HCT116 (cell line): ENCODE measurements at regions not wholly inside any gene's neighbourhood (a gene's known extent, or its start where the extent isn't known, plus 50 kb on each side); places are given as distances from the start of the nearest gene placed in this dataset.

ENCODE experiments used
- ATAC-seq: fragments of 200-7000 bp; cut with Tn5 transposase; 2 replicates; pipeline ENCODE4 v1.9.1; 2020; ENCODE audit warnings: mild to moderate bottlenecking, moderate library complexity
- BruUV-seq: library from RNA; stranded (reverse); fragments of 400-500 nt; replicated peaks from 2 replicates; lab custom pipeline; 2021; lab: Mats Ljungman, UMichigan
- CTCF ChIA-PET: fragments of 300-600 bp; sonication (Branson Sonifier 250); formaldehyde crosslinking; loops from one replicate; lab custom pipeline; 2021; ENCODE audit warnings: antibody characterized with exemption; lab: Charles Lee
- POLR2A ChIA-PET: fragments of 300-600, 350-600 bp; sonication (Branson Sonifier 250); formaldehyde crosslinking; loops from one replicate; lab custom pipeline; 2021; ENCODE audit warnings: antibody characterized with exemption; lab: Charles Lee
- RAD21 ChIA-PET, 2 experiments: fragments of 300-600 bp; sonication (Branson Sonifier 250); formaldehyde crosslinking; loops; one replicate each; lab custom pipeline; 2023; ENCODE audit warnings: low total read pairs in 2 of 2; ENCODE audit not compliant: uncharacterized antibody in 2 of 2, unreplicated experiment in 2 of 2, low non-redundant PET in 1 of 2; lab: Charles Lee
- DNase-seq: peaks from one replicate; pipeline ENCODE4 v3.0.0-alpha.2; 2010; ENCODE audit warnings: low read depth, low spot score
- H2AFZ ChIP-seq: fragments of 200-600 bp; shearing (Covaris generic), sonication (generic); 2 replicates; pipeline ENCODE4 v1.6.1; 2017; ENCODE audit warnings: low read depth, mixed run types, mixed read lengths, antibody characterized with exemption, low read length; ENCODE audit not compliant: poor library complexity, severe bottlenecking
- H3K27ac ChIP-seq: 2 replicates; pipeline ENCODE4 v1.5.1; 2012; ENCODE audit warnings: low read depth, low read length
- H3K27me3 ChIP-seq: fragments of 200-600 bp; sonication (generic); 2 replicates; pipeline ENCODE4 v1.6.1; 2016; ENCODE audit warnings: mixed run types, low read length, mixed read lengths; ENCODE audit not compliant: insufficient read depth
- H3K36me3 ChIP-seq, 2 experiments: fragments of 200-500 bp in 1 of 2; fragments of 200-600 bp in 1 of 2; sonication (Bioruptor generic) in 1 of 2; sonication (generic) in 1 of 2; 2 replicates each; pipeline versions ENCODE4 v1.5.1 to v1.6.1; 2014 to 2016; ENCODE audit warnings: low read length in 2 of 2, inconsistent platforms in 1 of 2, mixed read lengths in 1 of 2, mixed run types in 1 of 2; ENCODE audit not compliant: insufficient read depth in 2 of 2, control insufficient read depth in 1 of 2
- H3K4me1 ChIP-seq, 2 experiments: fragments of 200-600 bp in 1 of 2; sonication (generic) in 1 of 2; 2 replicates each; pipeline versions ENCODE4 v1.5.1 to v1.6.1; 2012 to 2017; ENCODE audit warnings: low read length in 2 of 2, inconsistent platforms in 1 of 2, mild to moderate bottlenecking in 1 of 2, mixed read lengths in 1 of 2, mixed run types in 1 of 2, moderate library complexity in 1 of 2; ENCODE audit not compliant: insufficient read depth in 2 of 2, control insufficient read depth in 1 of 2
- H3K4me2 ChIP-seq: fragments of 200-600 bp; sonication (generic); 2 replicates; pipeline ENCODE4 v1.6.1; 2017; ENCODE audit warnings: mixed run types, low read length, mixed read lengths
- H3K4me3 ChIP-seq, 2 experiments: fragments of 200-600 bp in 1 of 2; sonication (generic) in 1 of 2; replicated peaks in 1 of 2; 2 replicates each; pipeline ENCODE4 v1.5.1; 2011 to 2016; ENCODE audit warnings: low read length in 2 of 2, control low read depth in 1 of 2, low read depth in 1 of 2, mild to moderate bottlenecking in 1 of 2, mixed read lengths in 1 of 2, mixed run types in 1 of 2
- H3K79me2 ChIP-seq: fragments of 200-600 bp; sonication (generic); 2 replicates; pipeline ENCODE4 v1.6.1; 2017; ENCODE audit warnings: mild to moderate bottlenecking, mixed run types, low read length, moderate library complexity, mixed read lengths; ENCODE audit not compliant: insufficient read depth
- H3K9ac ChIP-seq: fragments of 200-600 bp; sonication (generic); 2 replicates; pipeline ENCODE4 v1.6.1; 2016; ENCODE audit warnings: low read length, mixed read lengths
- H3K9me2 ChIP-seq: fragments of 200-600 bp; sonication (generic), shearing (Covaris generic); 2 replicates; pipeline ENCODE4 v1.6.1; 2017; ENCODE audit warnings: mixed run types, mild to moderate bottlenecking, moderate library complexity; ENCODE audit not compliant: insufficient read depth
- H3K9me3 ChIP-seq, 2 experiments: fragments of 200-500 bp in 1 of 2; fragments of 200-600 bp in 1 of 2; sonication (Bioruptor generic) in 1 of 2; sonication (generic) in 1 of 2; 2 replicates each; pipeline ENCODE4 v1.6.1; 2014 to 2017; ENCODE audit warnings: low read length in 2 of 2, mixed read lengths in 2 of 2, inconsistent platforms in 1 of 2, low read depth in 1 of 2, mild to moderate bottlenecking in 1 of 2, mixed run types in 1 of 2, moderate library complexity in 1 of 2; ENCODE audit not compliant: control insufficient read depth in 1 of 2, insufficient read depth in 1 of 2
- H4K20me1 ChIP-seq: fragments of 200-600 bp; sonication (generic), shearing (Covaris generic); 2 replicates; pipeline ENCODE4 v1.6.1; 2017; ENCODE audit warnings: mixed run types, mild to moderate bottlenecking, moderate library complexity; ENCODE audit not compliant: insufficient read depth
- CBX3 ChIP-seq: IDR thresholded peaks from 2 replicates; pipeline ENCODE4 v1.6.1; 2012; ENCODE audit warnings: low read depth
- ELF1 ChIP-seq: IDR thresholded peaks from 2 replicates; pipeline ENCODE4 v1.6.1; 2012; ENCODE audit warnings: low read depth, borderline replicate concordance
- JUND ChIP-seq: IDR thresholded peaks from 2 replicates; pipeline ENCODE4 v1.6.1; 2012
- POLR2A ChIP-seq: IDR thresholded peaks from 2 replicates; pipeline ENCODE4 v1.7.0; 2011; ENCODE audit warnings: borderline replicate concordance; ENCODE audit not compliant: insufficient read depth, insufficient read length; ENCODE audit errors: extremely low read depth
- RAD21 ChIP-seq: IDR thresholded peaks from 2 replicates; pipeline ENCODE4 v1.6.1; 2012; ENCODE audit warnings: low read depth, mild to moderate bottlenecking
- SP1 ChIP-seq: IDR thresholded peaks from 2 replicates; pipeline ENCODE4 v1.6.1; 2012; ENCODE audit warnings: low read depth
- TCF7L2 ChIP-seq: IDR thresholded peaks from 2 replicates; pipeline ENCODE4 v1.7.0; 2011; ENCODE audit warnings: borderline replicate concordance, inconsistent platforms; ENCODE audit not compliant: insufficient read depth, insufficient read length; ENCODE audit errors: extremely low read depth
- ZBTB33 ChIP-seq: IDR thresholded peaks from 2 replicates; pipeline ENCODE4 v1.6.1; 2011; ENCODE audit warnings: mild to moderate bottlenecking, low read length, moderate library complexity; ENCODE audit not compliant: insufficient replicate concordance; ENCODE audit errors: extremely low read depth
- ZFX ChIP-seq: fragments of 450-650 bp; IDR thresholded peaks from 2 replicates; pipeline ENCODE4 v1.6.1; 2017
- ZNF274 ChIP-seq: fragments of 200-500 bp; sonication (Bioruptor generic); IDR thresholded peaks from 2 replicates; pipeline ENCODE4 v1.6.1; 2014; ENCODE audit warnings: mild to moderate bottlenecking, low read depth, low read length, inconsistent platforms
- intact Hi-C: fragments of 100-400 bp; cut with micrococcal nuclease; formaldehyde crosslinking; loops from 2 replicates; pipeline ENCODE4 v1.10.0; 2022
- TF ChIP-seq, protein P1 (sequence below): IDR thresholded peaks from 2 replicates; pipeline ENCODE4 v1.6.1; 2012
- TF ChIP-seq, protein P2 (sequence below): IDR thresholded peaks from 2 replicates; pipeline ENCODE4 v1.6.1; 2012

GRCh38 chr1:112075566-112075965 lies 86.1 kb upstream of the KCND3 start:
- H3K4me3 ChIP-seq, result no peak overlapping the region
- TF ChIP-seq ZBTB33, result no peak
- TF ChIP-seq JUND, result no peak
- no peak for TF ChIP-seq POLR2A
- TF ChIP-seq, protein P1, sequence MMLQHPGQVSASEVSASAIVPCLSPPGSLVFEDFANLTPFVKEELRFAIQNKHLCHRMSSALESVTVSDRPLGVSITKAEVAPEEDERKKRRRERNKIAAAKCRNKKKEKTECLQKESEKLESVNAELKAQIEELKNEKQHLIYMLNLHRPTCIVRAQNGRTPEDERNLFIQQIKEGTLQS, result no peak
- no peak for TF ChIP-seq ZFX
- no peak for TF ChIP-seq ELF1
- TF ChIP-seq RAD21, result no peak
- no peak for TF ChIP-seq SP1
- TF ChIP-seq, protein P2, sequence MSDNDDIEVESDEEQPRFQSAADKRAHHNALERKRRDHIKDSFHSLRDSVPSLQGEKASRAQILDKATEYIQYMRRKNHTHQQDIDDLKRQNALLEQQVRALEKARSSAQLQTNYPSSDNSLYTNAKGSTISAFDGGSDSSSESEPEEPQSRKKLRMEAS, result no peak
- TF ChIP-seq ZNF274, result no peak
- TF ChIP-seq TCF7L2, result no peak
- TF ChIP-seq CBX3, result no peak
- no peak overlapping the region for H3K9ac ChIP-seq
- no peaks in the 10 kb centered on the region for H3K9me3 ChIP-seq
- POLR2A ChIA-PET, result no interaction called here
- BruUV-seq, result no TSS peak
- peaks cover 26% of the 10 kb centered on the region; the same call in 1 of the 2 replicates for H3K27me3 ChIP-seq
- no peaks in the 10 kb centered on the region for H3K4me1 ChIP-seq
- H3K27ac ChIP-seq, result no peak overlapping the region
- CTCF ChIA-PET, result no interaction called here
- H3K79me2 ChIP-seq, result no peaks in the 10 kb centered on the region
- H2AFZ ChIP-seq, result no peak overlapping the region
- DNase-seq, result no peak
- no peak overlapping the region for H3K4me2 ChIP-seq
- H4K20me1 ChIP-seq, result no peaks in the 10 kb centered on the region
- RAD21 ChIA-PET, result no interaction called here
- no peak for ATAC-seq
- H3K36me3 ChIP-seq, result no peaks in the 10 kb centered on the region
- no peaks in the 10 kb centered on the region for H3K9me2 ChIP-seq
- intact Hi-C loops, result no loop called here
